ENCODE measurements at regions not wholly inside any gene's neighbourhood (a gene's known extent, or its start where the extent isn't known, plus 50 kb on each side); places are given as distances from the start of the nearest gene placed in this dataset.
A peak's percentile ranks its signal among the peaks of the same experiment; 100 is the strongest.

- TF ChIP-seq ZNF41 (CRISPR knock-in tag; conservative IDR thresholded peaks at IDR 0.05), result no peak
- TF ChIP-seq RNF2 (IDR thresholded peaks at IDR 0.05), result no peak
- no peak for TF ChIP-seq ZSCAN32 (CRISPR knock-in tag; IDR thresholded peaks at IDR 0.05)
- TF ChIP-seq TCF3 (CRISPR knock-in tag; IDR thresholded peaks at IDR 0.05), result no peak
- TF ChIP-seq LCOR (CRISPR knock-in tag; IDR thresholded peaks at IDR 0.05), result no peak
- TF ChIP-seq IRF2 (CRISPR knock-in tag; IDR thresholded peaks at IDR 0.05), result no peak
- TF ChIP-seq ZNF133 (CRISPR knock-in tag; IDR thresholded peaks at IDR 0.05), result no peak
Measured at GRCh38 chr10:113331961-113332360, 220.9 kb upstream of the HABP2 start (continued).

- Histone ChIP-seq H2AFZ (ENCODE audit: low read depth, low read length) (no peak overlapping the region), H3K36me3 (ENCODE audit: control insufficient read depth, insufficient read depth, low read length) (no peaks in the 10 kb centered on the region), H3K4me3 (no peak overlapping the region), H3K9me1 (ENCODE audit: control insufficient read depth, insufficient read depth, low read length) (no peaks in the 10 kb centered on the region), H3K79me2 (ENCODE audit: control insufficient read depth, insufficient read depth, low read length) (no peaks in the 10 kb centered on the region), H3K27ac (ENCODE audit: extremely low read depth, low read depth, low read length) (no peak overlapping the region), H3K9me3 (replicated peaks; ENCODE audit: control insufficient read depth, insufficient read depth, low read depth, low read length) (no peaks in the 10 kb centered on the region), H3K4me2 (ENCODE audit: insufficient read depth, low read length) (no peak overlapping the region), H3K27me3 (ENCODE audit: control insufficient read depth in 2 of 2, insufficient read depth in 2 of 2, low read length in 2 of 2) (no peaks in the 10 kb centered on the region), H4K20me1 (replicated peaks; ENCODE audit: control insufficient read depth, insufficient read depth, low read length) (no peaks in the 10 kb centered on the region), H3K4me1 (replicated peaks in 1 of 2; ENCODE audit: control insufficient read depth in 2 of 2, insufficient read depth in 2 of 2, low read length in 2 of 2) (no peaks in the 10 kb centered on the region), H3K9ac (ENCODE audit: insufficient read depth in 1 of 2, low read depth in 2 of 2, low read length in 2 of 2) (no peak overlapping the region)
- in situ Hi-C loops (cut with MboI), result no loop called here
- intact Hi-C loops (cut with micrococcal nuclease), result no loop called here
- FAIRE-seq, result no peak
- POLR2A ChIA-PET, result no interaction called here
- no peak for DNase-seq (ENCODE audit: extremely low read depth in 1 of 4, low spot score in 3 of 4)
- CTCF ChIA-PET (ENCODE audit: low intra/inter-chr PET ratio), result interaction anchor here (0.5 kb wide), 1 partner anchor 605 kb away, joined by 3 read pairs; no protein-coding TSS in a partner anchor
- 0% methylated on average over 2 of the region's 2 CpGs for WGBS (ENCODE audit: insufficient coverage, low coverage, missing lambda C conversion rate)
- ATAC-seq, result no peak
- TF ChIP-seq CTCF (IDR thresholded peaks at IDR 0.05 in 2 of 3, conservative IDR thresholded peaks at IDR 0.05 in 1 of 3; ENCODE audit: insufficient read depth in 2 of 3, low read depth in 1 of 3, low read length in 3 of 3) (peak in 1 of 3 experiments; percentile 12; a peak in 1 of 6 replicates), ZNF398 (CRISPR knock-in tag; IDR thresholded peaks at IDR 0.05) (no peak), ZBTB11 (CRISPR knock-in tag; IDR thresholded peaks at IDR 0.05) (no peak), ZNF436 (CRISPR knock-in tag; IDR thresholded peaks at IDR 0.05) (no peak)
- no TSS peak for BruUV-seq (replicated peaks)
Measured at GRCh38 chr10:113333313-113333712, 219.5 kb upstream of the HABP2 start.

All from K562 (cell line).